ENCODE measurements at regions not wholly inside any gene's neighbourhood (a gene's known extent, or its start where the extent isn't known, plus 50 kb on each side); places are given as distances from the start of the nearest gene placed in this dataset.

- TF ChIP-seq CTCF (IDR thresholded peaks at IDR 0.05; ENCODE audit: low read length) (no peak), EZH2 (IDR thresholded peaks at IDR 0.05; ENCODE audit: borderline replicate concordance, low read length) (no peak)
Observed at GRCh38 chr11:116239247-116239646, 533.5 kb downstream of the BUD13 start.

Data from OCI-LY1 (cell line).